Endodermal cell (in vitro differentiated cells): ENCODE measurements at regions not wholly inside any gene's neighbourhood (a gene's known extent, or its start where the extent isn't known, plus 50 kb on each side); places are given as distances from the start of the nearest gene placed in this dataset.
A peak's percentile ranks its signal among the peaks of the same experiment; 100 is the strongest.

Source experiments
- DNase-seq: peaks from one replicate; pipeline ENCODE4 v3.0.0-alpha.2; 2017
- H3K27ac ChIP-seq: 2 replicates; pipeline ENCODE4 v1.5.1; 2013; ENCODE audit warnings: mild to moderate bottlenecking, low read depth, low read length, moderate library complexity
- H3K27me3 ChIP-seq: 2 replicates; pipeline ENCODE4 v1.6.1; 2013; ENCODE audit warnings: mild to moderate bottlenecking, low read length, moderate library complexity; ENCODE audit not compliant: insufficient read depth, control insufficient read depth, poor library complexity, severe bottlenecking
- H3K36me3 ChIP-seq: 2 replicates; pipeline ENCODE4 v1.7.0; 2013; ENCODE audit warnings: mild to moderate bottlenecking, low read length, moderate library complexity; ENCODE audit not compliant: control insufficient read depth, insufficient read depth
- H3K4me1 ChIP-seq: one replicate; pipeline ENCODE4 v1.7.0; 2013; ENCODE audit warnings: low read length; ENCODE audit not compliant: control insufficient read depth, insufficient read depth
- H3K4me3 ChIP-seq: 2 replicates; pipeline ENCODE4 v1.5.1; 2013; ENCODE audit warnings: mild to moderate bottlenecking, low read length, moderate library complexity
- H3K9ac ChIP-seq: 2 replicates; pipeline ENCODE4 v1.6.1; 2013; ENCODE audit warnings: mild to moderate bottlenecking, low read length, moderate library complexity; ENCODE audit not compliant: poor library complexity, severe bottlenecking; ENCODE audit errors: extremely low read depth
- H3K9me3 ChIP-seq: 2 replicates; pipeline ENCODE4 v1.6.1; 2013; ENCODE audit warnings: mild to moderate bottlenecking, low read length, moderate library complexity; ENCODE audit not compliant: control insufficient read depth
- H3K27ac Mint-ChIP-seq: 2 replicates; pipeline ENCODE4 v1.8.0; 2020; ENCODE audit warnings: mixed read lengths
- H3K27me3 Mint-ChIP-seq: 2 replicates; pipeline ENCODE4 v1.8.0; 2021; ENCODE audit warnings: mild to moderate bottlenecking, mixed read lengths; ENCODE audit not compliant: insufficient read depth
- H3K36me3 Mint-ChIP-seq: 2 replicates; pipeline ENCODE4 v1.8.0; 2020; ENCODE audit warnings: low read depth, mixed read lengths
- H3K4me1 Mint-ChIP-seq: 2 replicates; pipeline ENCODE4 v1.8.0; 2020; ENCODE audit warnings: mixed read lengths
- H3K4me3 Mint-ChIP-seq: 2 replicates; pipeline ENCODE4 v1.8.0; 2020; ENCODE audit warnings: mild to moderate bottlenecking, moderate library complexity, mixed read lengths
- H3K9me3 Mint-ChIP-seq: 2 replicates; pipeline ENCODE4 v1.8.0; 2020; ENCODE audit warnings: mild to moderate bottlenecking, mixed read lengths
- WGBS, 2 experiments: methylation state at CpG; one replicate each; pipeline versions ENCODE4 v1.1.5 to v1.1.7; 2013; ENCODE audit warnings: missing lambda C conversion rate in 2 of 2, mixed read lengths in 1 of 2; ENCODE audit not compliant: insufficient coverage in 1 of 2, insufficient read length in 1 of 2; 5-methylcytosine and 5-hydroxymethylcytosine counted together
- TF ChIP-seq, protein P1 (sequence below): fragments of 200-600 bp; sonication (generic); conservative IDR thresholded peaks from 2 replicates; pipeline ENCODE4 v1.5.0; 2021; ENCODE audit warnings: antibody characterized with exemption, mild to moderate bottlenecking

- Histone ChIP-seq H3K4me3 (no peak overlapping the region), H3K27me3 (no peaks in the 10 kb centered on the region), H3K36me3 (no peaks in the 10 kb centered on the region), H3K9ac (no peak overlapping the region), H3K27ac (no peak overlapping the region), H3K4me1 (no peaks in the 10 kb centered on the region), H3K9me3 (no peaks in the 10 kb centered on the region)
- Mint-ChIP-seq H3K36me3 (no peaks in the 10 kb centered on the region), H3K9me3 (peaks cover 4% of the 10 kb centered on the region), H3K27me3 (peaks cover 5% of the 10 kb centered on the region), H3K27ac (no peak overlapping the region), H3K4me1 (no peaks in the 10 kb centered on the region), H3K4me3 (no peak overlapping the region)
- WGBS, 2 experiments, result 86 to 88% methylated on average over 1 to 3 of the region's 3 CpGs
- TF ChIP-seq, protein P1, sequence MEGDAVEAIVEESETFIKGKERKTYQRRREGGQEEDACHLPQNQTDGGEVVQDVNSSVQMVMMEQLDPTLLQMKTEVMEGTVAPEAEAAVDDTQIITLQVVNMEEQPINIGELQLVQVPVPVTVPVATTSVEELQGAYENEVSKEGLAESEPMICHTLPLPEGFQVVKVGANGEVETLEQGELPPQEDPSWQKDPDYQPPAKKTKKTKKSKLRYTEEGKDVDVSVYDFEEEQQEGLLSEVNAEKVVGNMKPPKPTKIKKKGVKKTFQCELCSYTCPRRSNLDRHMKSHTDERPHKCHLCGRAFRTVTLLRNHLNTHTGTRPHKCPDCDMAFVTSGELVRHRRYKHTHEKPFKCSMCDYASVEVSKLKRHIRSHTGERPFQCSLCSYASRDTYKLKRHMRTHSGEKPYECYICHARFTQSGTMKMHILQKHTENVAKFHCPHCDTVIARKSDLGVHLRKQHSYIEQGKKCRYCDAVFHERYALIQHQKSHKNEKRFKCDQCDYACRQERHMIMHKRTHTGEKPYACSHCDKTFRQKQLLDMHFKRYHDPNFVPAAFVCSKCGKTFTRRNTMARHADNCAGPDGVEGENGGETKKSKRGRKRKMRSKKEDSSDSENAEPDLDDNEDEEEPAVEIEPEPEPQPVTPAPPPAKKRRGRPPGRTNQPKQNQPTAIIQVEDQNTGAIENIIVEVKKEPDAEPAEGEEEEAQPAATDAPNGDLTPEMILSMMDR, result no peak
- no peak for DNase-seq
These were observed 499.8 kb upstream of the CHORDC1 start for GRCh38 chr11:90722552-90723190.

DNA sequence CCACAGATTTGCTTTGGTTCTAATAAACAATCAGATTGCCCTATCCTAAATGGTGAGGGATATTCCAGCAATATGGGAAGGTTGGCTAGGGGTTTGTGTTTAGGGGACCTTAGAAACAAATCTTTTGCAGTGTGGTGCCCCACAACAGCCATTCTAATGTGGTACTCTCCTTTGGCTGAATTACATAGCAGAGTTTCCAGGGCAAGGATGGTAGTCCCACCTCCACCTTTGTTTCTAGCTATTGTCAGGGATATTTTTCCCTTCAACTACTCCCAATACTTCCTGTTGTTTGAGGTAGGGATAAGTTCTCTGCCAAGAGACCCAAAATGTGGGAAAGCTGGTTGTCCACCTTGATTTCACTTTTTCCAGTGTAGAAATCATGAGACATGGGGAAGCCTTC is 494.7 kb upstream of the CHORDC1 start:
- H3K4me1 Mint-ChIP-seq, result no peaks in the 10 kb centered on the region
- H3K27me3 Mint-ChIP-seq, result peaks cover 9% of the 10 kb centered on the region
- TF ChIP-seq, protein P1, result no peak
- no peak overlapping the region for H3K9ac ChIP-seq
- H3K4me3 ChIP-seq, result no peak overlapping the region
- H3K27ac Mint-ChIP-seq, result no peak overlapping the region
- H3K27ac ChIP-seq, result no peak overlapping the region
- peaks cover 18% of the 10 kb centered on the region for H3K9me3 Mint-ChIP-seq
- no peaks in the 10 kb centered on the region for H3K27me3 ChIP-seq
- H3K36me3 Mint-ChIP-seq, result no peaks in the 10 kb centered on the region
- no peak overlapping the region for H3K4me3 Mint-ChIP-seq
- no peak for DNase-seq
- no peaks in the 10 kb centered on the region for H3K36me3 ChIP-seq
- no peaks in the 10 kb centered on the region for H3K4me1 ChIP-seq
- H3K9me3 ChIP-seq, result peaks cover 20% of the 10 kb centered on the region

GRCh38 chr11:90705661-90706060 is 482.8 kb upstream of the CHORDC1 start:
- no peak for DNase-seq
- Mint-ChIP-seq H3K4me1 (peaks cover 30% of the 10 kb centered on the region), H3K36me3 (no peaks in the 10 kb centered on the region), H3K27ac (no peak overlapping the region), H3K9me3 (no peaks in the 10 kb centered on the region), H3K4me3 (no peak overlapping the region), H3K27me3 (peaks cover 70% of the 10 kb centered on the region)
- Histone ChIP-seq H3K27me3 (peaks cover 37% of the 10 kb centered on the region), H3K4me3 (peak overlapping the region; percentile 16), H3K36me3 (no peaks in the 10 kb centered on the region), H3K9me3 (no peaks in the 10 kb centered on the region), H3K27ac (no peak overlapping the region), H3K9ac (no peak overlapping the region), H3K4me1 (peaks cover 10% of the 10 kb centered on the region)
- TF ChIP-seq, protein P1, result no peak
